Mesenchymal stem cell (in vitro differentiated cells and primary cell): ENCODE measurements at regions not wholly inside any gene's neighbourhood (a gene's known extent, or its start where the extent isn't known, plus 50 kb on each side); places are given as distances from the start of the nearest gene placed in this dataset.
A peak's percentile ranks its signal among the peaks of the same experiment; 100 is the strongest.

Source experiments
- DNase-seq: peaks from one replicate; pipeline ENCODE4 v3.0.0-alpha.2; 2013
- H2AFZ ChIP-seq: one replicate; pipeline ENCODE4 v1.6.1; 2013; ENCODE audit warnings: low read depth, mild to moderate bottlenecking, control low read depth, inconsistent platforms, low read length, moderate library complexity
- H2AK5ac ChIP-seq: 2 replicates; pipeline ENCODE4 v1.6.1; 2013; ENCODE audit warnings: low read length, moderate library complexity, mild to moderate bottlenecking, inconsistent platforms; ENCODE audit not compliant: severe bottlenecking
- H2BK120ac ChIP-seq: one replicate; pipeline ENCODE4 v1.6.1; 2013; ENCODE audit warnings: low read depth, mild to moderate bottlenecking, inconsistent platforms, low read length, moderate library complexity
- H2BK12ac ChIP-seq, 2 experiments: one replicate each; pipeline ENCODE4 v1.6.1; 2013; ENCODE audit warnings: inconsistent platforms in 2 of 2, low read length in 2 of 2, mild to moderate bottlenecking in 2 of 2, moderate library complexity in 2 of 2, control low read depth in 1 of 2
- H2BK15ac ChIP-seq: one replicate; pipeline ENCODE4 v1.6.1; 2013; ENCODE audit warnings: mild to moderate bottlenecking, low read depth, inconsistent platforms; ENCODE audit not compliant: poor library complexity, severe bottlenecking
- H2BK5ac ChIP-seq: 2 replicates; pipeline ENCODE4 v1.6.1; 2013; ENCODE audit warnings: low read depth, mild to moderate bottlenecking, low read length, control low read depth, inconsistent platforms; ENCODE audit not compliant: poor library complexity, severe bottlenecking
- H3K14ac ChIP-seq, 2 experiments: one replicate each; pipeline ENCODE4 v1.6.1; 2013; ENCODE audit warnings: inconsistent platforms in 2 of 2, low read length in 2 of 2, control low read depth in 1 of 2, mild to moderate bottlenecking in 1 of 2, moderate library complexity in 1 of 2
- H3K18ac ChIP-seq, 2 experiments: one replicate each; pipeline ENCODE4 v1.6.1; 2013; ENCODE audit warnings: inconsistent platforms in 2 of 2, low read length in 2 of 2, control low read depth in 1 of 2, low read depth in 1 of 2, mild to moderate bottlenecking in 1 of 2
- H3K23ac ChIP-seq, 2 experiments: one replicate each; pipeline ENCODE4 v1.6.1; 2013; ENCODE audit warnings: inconsistent platforms in 2 of 2, low read length in 2 of 2, mild to moderate bottlenecking in 2 of 2, moderate library complexity in 2 of 2, control low read depth in 1 of 2
- H3K27ac ChIP-seq: 2 replicates; pipeline ENCODE4 v1.5.1; 2013; ENCODE audit warnings: mild to moderate bottlenecking, moderate library complexity, low read length, control low read depth, inconsistent platforms; ENCODE audit not compliant: poor library complexity, severe bottlenecking
- H3K27me3 ChIP-seq, 2 experiments: 2 replicates each; pipeline versions ENCODE4 v1.6.1 to v1.7.0; 2013; ENCODE audit warnings: low read length in 2 of 2, mild to moderate bottlenecking in 2 of 2, moderate library complexity in 2 of 2, control low read depth in 1 of 2, inconsistent platforms in 1 of 2; ENCODE audit not compliant: control insufficient read depth in 1 of 2, insufficient read depth in 1 of 2
- H3K36me3 ChIP-seq, 2 experiments: 2 replicates each; pipeline versions ENCODE4 v1.6.1 to v1.7.0; 2013; ENCODE audit warnings: low read length in 2 of 2, control low read depth in 1 of 2, inconsistent platforms in 1 of 2, low read depth in 1 of 2, mild to moderate bottlenecking in 1 of 2; ENCODE audit not compliant: insufficient read depth in 2 of 2, control insufficient read depth in 1 of 2
- H3K4ac ChIP-seq, 2 experiments: one replicate each; pipeline ENCODE4 v1.6.1; 2013; ENCODE audit warnings: inconsistent platforms in 2 of 2, low read length in 2 of 2, mild to moderate bottlenecking in 2 of 2, moderate library complexity in 2 of 2, control low read depth in 1 of 2, low read depth in 1 of 2
- H3K4me1 ChIP-seq: 2 replicates; pipeline ENCODE4 v1.6.1; 2013; ENCODE audit warnings: low read depth, low read length, control low read depth; ENCODE audit not compliant: control insufficient read depth, insufficient read depth
- H3K4me2 ChIP-seq: 2 replicates; pipeline ENCODE4 v1.6.1; 2013; ENCODE audit warnings: low read length, mild to moderate bottlenecking, inconsistent platforms; ENCODE audit not compliant: poor library complexity, severe bottlenecking
- H3K4me3 ChIP-seq, 2 experiments: 2 replicates each; pipeline versions ENCODE4 v1.5.1 to v1.7.0; 2013; ENCODE audit warnings: low read length in 2 of 2, mild to moderate bottlenecking in 2 of 2, control low read depth in 1 of 2, low read depth in 1 of 2; ENCODE audit not compliant: insufficient read depth in 1 of 2
- H3K79me1 ChIP-seq: replicated peaks from 2 replicates; pipeline ENCODE4 v1.6.1; 2013; ENCODE audit warnings: mild to moderate bottlenecking, control low read depth, low read length, inconsistent platforms; ENCODE audit not compliant: poor library complexity, severe bottlenecking
- H3K9ac ChIP-seq: 2 replicates; pipeline ENCODE4 v1.7.0; 2013; ENCODE audit warnings: mild to moderate bottlenecking, low read length, moderate library complexity
- H3K9me3 ChIP-seq: 2 replicates; pipeline ENCODE4 v1.7.0; 2013; ENCODE audit warnings: mild to moderate bottlenecking, low read length; ENCODE audit not compliant: control insufficient read depth
- H4K8ac ChIP-seq: one replicate; pipeline ENCODE4 v1.6.1; 2013; ENCODE audit warnings: inconsistent platforms, mild to moderate bottlenecking, low read length, moderate library complexity
- H4K91ac ChIP-seq: one replicate; pipeline ENCODE4 v1.6.1; 2013; ENCODE audit warnings: mild to moderate bottlenecking, low read length, inconsistent platforms
- WGBS: methylation state at CpG from one replicate; pipeline ENCODE4 v1.1.7; 2013; ENCODE audit warnings: mixed read lengths; 5-methylcytosine and 5-hydroxymethylcytosine counted together

DNA sequence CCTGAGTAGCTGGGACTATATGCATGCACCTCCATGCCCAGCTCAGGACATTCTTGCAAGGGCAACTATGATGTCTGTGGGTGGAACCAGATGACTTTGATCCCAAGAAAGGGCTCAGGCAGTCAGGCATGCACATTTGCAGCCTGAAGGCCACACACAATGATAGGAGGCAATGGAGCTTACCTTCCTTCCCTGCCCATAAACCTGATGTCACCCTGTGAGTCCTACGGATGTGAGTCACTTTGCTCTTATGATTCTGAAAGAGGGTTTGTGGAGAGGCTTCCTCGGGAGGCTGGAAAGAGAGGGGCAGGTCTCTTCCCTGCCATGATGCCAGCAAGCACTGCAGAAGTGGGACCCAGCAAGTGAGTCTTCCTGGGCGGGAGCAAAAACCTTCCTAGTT lies 202.4 kb downstream of the LY86 start:
- Histone ChIP-seq H3K79me1 (no peaks in the 10 kb centered on the region), H3K23ac (no peak overlapping the region), H3K9me3 (no peaks in the 10 kb centered on the region), H3K27ac (no peak overlapping the region), H3K9ac (no peak overlapping the region), H3K27me3 (peaks cover 0 to 3% of the 10 kb centered on the region in 2 experiments), H2BK5ac (no peak overlapping the region), H3K14ac (no peak overlapping the region), H4K8ac (no peak overlapping the region), H3K18ac (no peak overlapping the region), H3K4me3 (no peak overlapping the region), H2AFZ (no peak overlapping the region), H2BK12ac (no peak overlapping the region), H2AK5ac (no peak overlapping the region), H3K36me3 (no peaks in the 10 kb centered on the region), H3K4me2 (no peak overlapping the region), H4K91ac (no peak overlapping the region), H3K4me1 (peaks cover 3% of the 10 kb centered on the region), H3K4ac (no peak overlapping the region), H2BK120ac (no peak overlapping the region), H2BK15ac (no peak overlapping the region)
- DNase-seq: peak; percentile 32
- 59% methylated on average over 3 of the region's 3 CpGs for WGBS

DNA sequence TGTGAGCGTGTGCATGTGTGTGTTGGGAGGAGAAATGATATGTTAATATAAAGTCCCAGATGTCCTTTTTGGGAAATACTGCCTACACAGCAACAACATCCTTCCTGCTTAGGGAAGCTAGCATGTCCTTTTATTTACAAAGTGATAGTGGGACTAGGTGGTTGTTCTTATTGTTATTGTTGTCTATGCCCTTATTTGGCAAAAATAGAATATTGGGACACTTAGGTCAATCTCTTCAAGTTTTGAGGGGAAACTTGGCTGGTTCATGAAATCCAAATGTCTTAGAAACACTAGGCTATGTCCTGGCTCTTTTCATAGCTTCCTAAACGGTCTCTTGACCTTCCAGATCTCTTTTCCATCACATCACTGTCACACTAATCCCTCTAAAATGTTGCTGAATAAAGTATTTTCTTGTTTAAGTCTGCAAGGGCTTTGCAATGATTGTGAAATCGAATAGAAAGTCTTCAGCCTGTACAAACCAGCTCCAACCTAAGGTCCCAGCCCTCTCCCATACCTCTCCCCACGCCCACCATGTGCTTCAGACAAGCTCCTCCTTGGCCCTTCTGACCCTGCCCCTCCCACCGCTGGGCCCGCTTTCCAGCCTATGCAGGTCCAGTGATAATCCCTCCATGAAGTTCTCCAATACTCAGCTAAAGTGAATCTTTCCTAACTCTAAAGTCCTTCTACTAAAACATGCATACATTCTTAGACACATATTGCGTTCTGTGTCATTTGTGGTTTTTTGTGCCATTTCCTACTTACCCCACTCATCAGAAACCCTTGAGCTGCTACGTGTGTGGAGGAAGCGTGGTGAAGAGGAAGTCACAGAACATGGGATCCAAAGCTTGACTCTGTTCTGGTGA lies 205.1 kb downstream of the LY86 start:
- Histone ChIP-seq H2BK5ac (no peak overlapping the region), H3K4me2 (no peak overlapping the region), H3K4me3 (no peak overlapping the region), H3K23ac (no peak overlapping the region), H3K27ac (no peak overlapping the region), H3K18ac (no peak overlapping the region), H4K91ac (no peak overlapping the region), H3K9ac (no peak overlapping the region), H2BK15ac (no peak overlapping the region), H2BK12ac (no peak overlapping the region), H3K27me3 (peaks cover 4 to 15% of the 10 kb centered on the region in 2 experiments), H3K4me1 (peaks cover 3% of the 10 kb centered on the region), H3K36me3 (no peaks in the 10 kb centered on the region), H2AK5ac (no peak overlapping the region), H3K4ac (no peak overlapping the region), H2BK120ac (no peak overlapping the region), H3K14ac (no peak overlapping the region), H2AFZ (no peak overlapping the region), H3K9me3 (no peaks in the 10 kb centered on the region), H4K8ac (no peak overlapping the region), H3K79me1 (no peaks in the 10 kb centered on the region)
- WGBS: 90% methylated on average over 6 of the region's 9 CpGs
- DNase-seq: peak; percentile 52

DNA sequence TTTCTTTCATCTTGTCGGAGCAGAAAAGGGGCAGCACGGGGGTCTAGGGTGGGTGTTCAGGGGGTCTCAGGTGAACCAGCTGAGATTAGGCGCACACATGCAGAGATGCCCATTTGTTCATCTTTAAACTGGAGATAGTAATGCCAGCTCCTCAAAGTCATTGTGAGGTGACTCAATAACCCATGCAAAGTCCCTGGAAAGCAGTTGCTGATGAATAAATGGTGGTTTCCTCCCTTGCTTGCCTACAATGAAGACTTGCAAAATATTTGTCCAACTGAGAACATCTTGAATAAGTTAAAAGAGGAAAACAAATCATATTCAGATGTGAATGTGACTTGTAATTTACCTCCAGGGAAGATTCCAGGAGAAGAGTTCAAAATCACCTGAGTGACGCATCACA lies 206.9 kb downstream of the LY86 start:
- Histone ChIP-seq H3K4me3 (no peak overlapping the region), H3K4me1 (peaks cover 3% of the 10 kb centered on the region), H3K27ac (no peak overlapping the region), H2BK15ac (no peak overlapping the region), H4K8ac (no peak overlapping the region), H3K36me3 (no peaks in the 10 kb centered on the region), H3K4me2 (no peak overlapping the region), H3K9ac (no peak overlapping the region), H3K79me1 (no peaks in the 10 kb centered on the region), H4K91ac (no peak overlapping the region), H3K27me3 (peaks cover 4 to 15% of the 10 kb centered on the region in 2 experiments), H2AK5ac (no peak overlapping the region), H3K14ac (no peak overlapping the region), H2BK12ac (no peak overlapping the region), H3K23ac (no peak overlapping the region), H3K9me3 (no peaks in the 10 kb centered on the region), H3K4ac (no peak overlapping the region), H2AFZ (no peak overlapping the region), H3K18ac (no peak overlapping the region), H2BK120ac (no peak overlapping the region), H2BK5ac (no peak overlapping the region)
- DNase-seq: no peak
- WGBS: 88% methylated on average over 4 of the region's 4 CpGs

DNA sequence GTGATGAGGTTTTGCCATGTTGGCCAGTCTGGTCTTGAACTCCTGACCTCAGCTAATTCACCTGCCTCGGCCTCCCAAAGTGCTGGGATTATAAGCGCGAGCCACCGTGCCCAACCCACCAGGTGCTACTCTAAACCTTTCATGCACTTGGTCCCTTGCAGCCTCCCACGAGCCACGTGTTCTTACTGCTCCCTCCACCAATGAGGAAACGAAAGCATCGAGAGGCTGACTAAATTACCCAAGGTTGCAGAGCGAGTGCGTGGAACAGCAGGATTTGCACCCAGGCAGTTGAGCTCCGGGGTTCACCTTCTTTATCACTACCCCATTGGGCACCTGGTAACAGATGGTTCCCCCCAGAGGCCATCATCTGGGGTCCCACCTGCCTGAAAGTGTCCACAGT lies 208.3 kb downstream of the LY86 start:
- H3K4me2 ChIP-seq: no peak overlapping the region
- DNase-seq: no peak
- no peak overlapping the region for H3K9ac ChIP-seq
- H3K18ac ChIP-seq: no peak overlapping the region
- H3K4me3 ChIP-seq: no peak overlapping the region
- no peak overlapping the region for H4K8ac ChIP-seq
- H2BK15ac ChIP-seq: no peak overlapping the region
- no peaks in the 10 kb centered on the region for H3K36me3 ChIP-seq
- H3K9me3 ChIP-seq: no peaks in the 10 kb centered on the region
- H2BK5ac ChIP-seq: no peak overlapping the region
- H3K27me3 ChIP-seq: peaks cover 4 to 15% of the 10 kb centered on the region in 2 experiments
- no peaks in the 10 kb centered on the region for H3K79me1 ChIP-seq
- H3K4ac ChIP-seq: no peak overlapping the region
- peak overlapping the region in 1 of 2 experiments; percentile 12 for H3K14ac ChIP-seq
- no peak overlapping the region for H4K91ac ChIP-seq
- no peak overlapping the region for H3K27ac ChIP-seq
- H2BK12ac ChIP-seq: no peak overlapping the region
- no peak overlapping the region for H2BK120ac ChIP-seq
- 90% methylated on average over 11 of the region's 11 CpGs for WGBS
- no peak overlapping the region for H2AK5ac ChIP-seq
- no peak overlapping the region for H2AFZ ChIP-seq
- H3K23ac ChIP-seq: no peak overlapping the region
- H3K4me1 ChIP-seq: no peaks in the 10 kb centered on the region
